Neural cell (in vitro differentiated cells): ENCODE measurements at regions not wholly inside any gene's neighbourhood (a gene's known extent, or its start where the extent isn't known, plus 50 kb on each side); places are given as distances from the start of the nearest gene placed in this dataset.

Experiments used
- H2AFZ ChIP-seq: fragments of 200-600, 300-800 bp; sonication (generic), shearing (Covaris generic); 2 replicates; pipeline ENCODE4 v1.6.0; 2014; ENCODE audit warnings: low read depth, mild to moderate bottlenecking, antibody characterized with exemption, low read length, moderate library complexity
- H3F3A ChIP-seq: fragments of 200-600 bp; shearing (Covaris generic); 2 replicates; pipeline ENCODE4 v1.6.1; 2016; ENCODE audit warnings: mild to moderate bottlenecking, moderate library complexity, mixed read lengths, antibody characterized with exemption, low read length; ENCODE audit not compliant: insufficient read depth, poor library complexity, severe bottlenecking
- H3K27ac ChIP-seq: fragments of 200-600, 300-800 bp; sonication (generic), shearing (Covaris generic); 2 replicates; pipeline ENCODE4 v1.5.1; 2014; ENCODE audit warnings: mild to moderate bottlenecking, low read length, moderate library complexity
- H3K27me3 ChIP-seq: fragments of 300-800, 200-600 bp; sonication (generic), shearing (Covaris generic); 2 replicates; pipeline ENCODE4 v1.6.0; 2014; ENCODE audit warnings: mild to moderate bottlenecking, low read depth, low read length, moderate library complexity; ENCODE audit not compliant: insufficient read depth
- H3K36me3 ChIP-seq: fragments of 300-800, 200-600 bp; sonication (generic), shearing (Covaris generic); 2 replicates; pipeline ENCODE4 v1.5.1; 2014; ENCODE audit warnings: mild to moderate bottlenecking, antibody characterized with exemption, low read length, moderate library complexity; ENCODE audit not compliant: insufficient read depth
- H3K4me2 ChIP-seq: fragments of 300-800, 200-600 bp; sonication (generic), shearing (Covaris generic); 2 replicates; pipeline ENCODE4 v1.6.0; 2014; ENCODE audit warnings: mild to moderate bottlenecking, low read length
- H3K4me3 ChIP-seq: fragments of 300-800, 200-600 bp; sonication (generic), shearing (Covaris generic); 2 replicates; pipeline ENCODE4 v1.5.1; 2014; ENCODE audit warnings: mild to moderate bottlenecking, low read length, moderate library complexity
- H3K79me2 ChIP-seq: fragments of 200-600 bp; shearing (Covaris generic); replicated peaks from 2 replicates; pipeline ENCODE4 v1.6.0; 2014; ENCODE audit warnings: mild to moderate bottlenecking, low read length, moderate library complexity; ENCODE audit not compliant: insufficient read depth
- H3K9ac ChIP-seq: fragments of 300-800, 200-600 bp; sonication (generic), shearing (Covaris generic); 2 replicates; pipeline ENCODE4 v1.6.1; 2016; ENCODE audit warnings: mild to moderate bottlenecking, low read length, mixed read lengths
- H3K9me2 ChIP-seq: fragments of 200-600 bp; shearing (Covaris generic); 2 replicates; pipeline ENCODE4 v1.6.1; 2016; ENCODE audit warnings: mild to moderate bottlenecking, low read length, mixed read lengths; ENCODE audit not compliant: insufficient read depth
- H3K9me3 ChIP-seq: fragments of 200-600, 300-800 bp; sonication (generic), shearing (Covaris generic); 2 replicates; pipeline ENCODE4 v1.6.1; 2016; ENCODE audit warnings: mild to moderate bottlenecking, mixed run types, low read length, moderate library complexity, mixed read lengths
- H4K20me1 ChIP-seq: fragments of 200-600 bp; shearing (Covaris generic); 2 replicates; pipeline ENCODE4 v1.6.1; 2016; ENCODE audit warnings: mild to moderate bottlenecking, mixed run types; ENCODE audit not compliant: insufficient read depth
- EP300 ChIP-seq: fragments of 450-650 bp; conservative IDR thresholded peaks from 2 replicates; pipeline ENCODE4 v1.6.1; 2014; ENCODE audit warnings: antibody characterized with exemption, mild to moderate bottlenecking, moderate library complexity; ENCODE audit not compliant: poor library complexity, severe bottlenecking
- EZH2 ChIP-seq: fragments of 200-600, 300-800 bp; shearing (Covaris generic), sonication (generic); IDR thresholded peaks from 2 replicates; pipeline ENCODE4 v1.6.1; 2014; ENCODE audit warnings: antibody characterized with exemption, low read length, borderline replicate concordance, mild to moderate bottlenecking; ENCODE audit not compliant: insufficient read depth, poor library complexity, severe bottlenecking
- MXI1 ChIP-seq: fragments of 450-650 bp; conservative IDR thresholded peaks from 2 replicates; pipeline ENCODE4 v1.6.1; 2014; ENCODE audit warnings: antibody characterized with exemption, mild to moderate bottlenecking; ENCODE audit not compliant: poor library complexity, severe bottlenecking
- POLR2AphosphoS5 ChIP-seq: IDR thresholded peaks from 2 replicates; pipeline ENCODE4 v1.6.1; 2012
- RAD21 ChIP-seq: fragments of 450-650 bp; conservative IDR thresholded peaks from 2 replicates; pipeline ENCODE4 v1.6.1; 2014; ENCODE audit warnings: antibody characterized with exemption, mild to moderate bottlenecking, moderate library complexity
- SMC3 ChIP-seq: fragments of 450-650 bp; conservative IDR thresholded peaks from 2 replicates; pipeline ENCODE4 v1.6.1; 2014; ENCODE audit warnings: antibody characterized with exemption, mild to moderate bottlenecking, moderate library complexity; ENCODE audit not compliant: poor library complexity
- TAF1 ChIP-seq: IDR thresholded peaks from 2 replicates; pipeline ENCODE4 v1.6.1; 2012; ENCODE audit warnings: low read depth
- TF ChIP-seq, protein P1 (sequence below): IDR thresholded peaks from 2 replicates; pipeline ENCODE4 v1.6.1; 2012; ENCODE audit warnings: borderline replicate concordance
- TF ChIP-seq, protein P2 (sequence below): fragments of 450-650 bp; IDR thresholded peaks from 2 replicates; pipeline ENCODE4 v1.5.1; 2014; ENCODE audit warnings: antibody characterized with exemption, mild to moderate bottlenecking, moderate library complexity; ENCODE audit not compliant: poor library complexity, severe bottlenecking

DNA sequence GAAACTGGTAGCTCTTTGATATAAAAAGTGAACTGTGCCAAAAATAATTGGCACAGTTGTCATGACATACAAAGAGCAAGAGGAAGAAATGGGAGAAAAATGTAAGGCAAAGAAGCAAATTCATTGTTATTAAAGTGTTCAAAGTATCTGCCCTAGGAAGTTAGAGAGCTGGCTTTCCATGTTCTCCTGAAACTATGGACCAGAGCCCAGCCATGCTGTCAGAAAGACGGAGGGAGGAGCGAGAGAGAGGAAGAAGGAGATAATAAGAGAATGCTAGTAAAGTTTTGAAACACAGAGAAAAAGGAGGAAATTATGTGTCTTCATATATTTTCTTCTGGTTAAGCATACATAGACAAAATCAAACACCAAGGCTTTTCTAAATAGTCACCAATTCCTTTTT is 78.1 kb upstream of the PELI2 start:
- no peaks in the 10 kb centered on the region for H4K20me1 ChIP-seq
- no peaks in the 10 kb centered on the region for H3K27me3 ChIP-seq
- H3K4me3 ChIP-seq, result no peak overlapping the region
- H3K27ac ChIP-seq, result no peak overlapping the region
- no peaks in the 10 kb centered on the region for H3K36me3 ChIP-seq
- H3K9me2 ChIP-seq, result no peaks in the 10 kb centered on the region
- H2AFZ ChIP-seq, result no peak overlapping the region
- TF ChIP-seq SMC3 (no peak), TAF1 (no peak), RAD21 (no peak), EZH2 (no peak), POLR2AphosphoS5 (no peak), EP300 (no peak), MXI1 (no peak)
- TF ChIP-seq, protein P1, sequence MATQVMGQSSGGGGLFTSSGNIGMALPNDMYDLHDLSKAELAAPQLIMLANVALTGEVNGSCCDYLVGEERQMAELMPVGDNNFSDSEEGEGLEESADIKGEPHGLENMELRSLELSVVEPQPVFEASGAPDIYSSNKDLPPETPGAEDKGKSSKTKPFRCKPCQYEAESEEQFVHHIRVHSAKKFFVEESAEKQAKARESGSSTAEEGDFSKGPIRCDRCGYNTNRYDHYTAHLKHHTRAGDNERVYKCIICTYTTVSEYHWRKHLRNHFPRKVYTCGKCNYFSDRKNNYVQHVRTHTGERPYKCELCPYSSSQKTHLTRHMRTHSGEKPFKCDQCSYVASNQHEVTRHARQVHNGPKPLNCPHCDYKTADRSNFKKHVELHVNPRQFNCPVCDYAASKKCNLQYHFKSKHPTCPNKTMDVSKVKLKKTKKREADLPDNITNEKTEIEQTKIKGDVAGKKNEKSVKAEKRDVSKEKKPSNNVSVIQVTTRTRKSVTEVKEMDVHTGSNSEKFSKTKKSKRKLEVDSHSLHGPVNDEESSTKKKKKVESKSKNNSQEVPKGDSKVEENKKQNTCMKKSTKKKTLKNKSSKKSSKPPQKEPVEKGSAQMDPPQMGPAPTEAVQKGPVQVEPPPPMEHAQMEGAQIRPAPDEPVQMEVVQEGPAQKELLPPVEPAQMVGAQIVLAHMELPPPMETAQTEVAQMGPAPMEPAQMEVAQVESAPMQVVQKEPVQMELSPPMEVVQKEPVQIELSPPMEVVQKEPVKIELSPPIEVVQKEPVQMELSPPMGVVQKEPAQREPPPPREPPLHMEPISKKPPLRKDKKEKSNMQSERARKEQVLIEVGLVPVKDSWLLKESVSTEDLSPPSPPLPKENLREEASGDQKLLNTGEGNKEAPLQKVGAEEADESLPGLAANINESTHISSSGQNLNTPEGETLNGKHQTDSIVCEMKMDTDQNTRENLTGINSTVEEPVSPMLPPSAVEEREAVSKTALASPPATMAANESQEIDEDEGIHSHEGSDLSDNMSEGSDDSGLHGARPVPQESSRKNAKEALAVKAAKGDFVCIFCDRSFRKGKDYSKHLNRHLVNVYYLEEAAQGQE, result no peak
- TF ChIP-seq, protein P2, sequence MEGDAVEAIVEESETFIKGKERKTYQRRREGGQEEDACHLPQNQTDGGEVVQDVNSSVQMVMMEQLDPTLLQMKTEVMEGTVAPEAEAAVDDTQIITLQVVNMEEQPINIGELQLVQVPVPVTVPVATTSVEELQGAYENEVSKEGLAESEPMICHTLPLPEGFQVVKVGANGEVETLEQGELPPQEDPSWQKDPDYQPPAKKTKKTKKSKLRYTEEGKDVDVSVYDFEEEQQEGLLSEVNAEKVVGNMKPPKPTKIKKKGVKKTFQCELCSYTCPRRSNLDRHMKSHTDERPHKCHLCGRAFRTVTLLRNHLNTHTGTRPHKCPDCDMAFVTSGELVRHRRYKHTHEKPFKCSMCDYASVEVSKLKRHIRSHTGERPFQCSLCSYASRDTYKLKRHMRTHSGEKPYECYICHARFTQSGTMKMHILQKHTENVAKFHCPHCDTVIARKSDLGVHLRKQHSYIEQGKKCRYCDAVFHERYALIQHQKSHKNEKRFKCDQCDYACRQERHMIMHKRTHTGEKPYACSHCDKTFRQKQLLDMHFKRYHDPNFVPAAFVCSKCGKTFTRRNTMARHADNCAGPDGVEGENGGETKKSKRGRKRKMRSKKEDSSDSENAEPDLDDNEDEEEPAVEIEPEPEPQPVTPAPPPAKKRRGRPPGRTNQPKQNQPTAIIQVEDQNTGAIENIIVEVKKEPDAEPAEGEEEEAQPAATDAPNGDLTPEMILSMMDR, result no peak
- H3K9ac ChIP-seq, result no peak overlapping the region
- no peaks in the 10 kb centered on the region for H3K79me2 ChIP-seq
- H3K9me3 ChIP-seq, result no peaks in the 10 kb centered on the region
- no peaks in the 10 kb centered on the region for H3F3A ChIP-seq
- H3K4me2 ChIP-seq, result no peak overlapping the region

DNA sequence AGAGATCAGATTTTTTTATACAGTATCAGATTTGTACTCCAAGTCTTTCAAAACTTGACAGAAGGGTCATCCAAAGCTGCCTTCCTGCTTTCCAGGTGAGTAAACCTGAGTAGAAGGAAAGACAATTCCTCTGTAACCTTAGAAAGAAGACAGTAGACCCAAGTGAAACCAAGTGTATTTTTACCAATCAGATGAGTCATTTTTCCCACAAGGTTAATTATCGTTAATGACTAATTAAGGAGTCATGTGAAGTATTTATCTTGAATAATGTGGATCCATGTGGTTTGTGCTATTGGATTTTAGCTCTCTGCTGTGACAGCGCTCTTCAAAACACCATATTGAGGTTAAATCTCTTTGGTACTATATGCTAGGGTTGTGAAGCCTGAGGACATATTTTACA is 74.0 kb upstream of the PELI2 start:
- no peaks in the 10 kb centered on the region for H3K36me3 ChIP-seq
- H3K27ac ChIP-seq, result no peak overlapping the region
- H3K9me3 ChIP-seq, result no peaks in the 10 kb centered on the region

More for the DNA sequence above, 74.0 kb upstream of the PELI2 start:
- H3K79me2 ChIP-seq, result no peaks in the 10 kb centered on the region
- no peak overlapping the region for H3K4me3 ChIP-seq
- TF ChIP-seq MXI1 (no peak), RAD21 (no peak), SMC3 (no peak), EZH2 (no peak), TAF1 (no peak)
- TF ChIP-seq, protein P2, result no peak
- TF ChIP-seq, protein P1, result no peak
- no peak overlapping the region for H3K4me2 ChIP-seq
- H4K20me1 ChIP-seq, result no peaks in the 10 kb centered on the region
- H3K9ac ChIP-seq, result no peak overlapping the region
- no peaks in the 10 kb centered on the region for H3K9me2 ChIP-seq
- H3F3A ChIP-seq, result no peaks in the 10 kb centered on the region
- no peak overlapping the region for H2AFZ ChIP-seq
- no peaks in the 10 kb centered on the region for H3K27me3 ChIP-seq
